HCT116 (cell line): ENCODE measurements at regions not wholly inside any gene's neighbourhood (a gene's known extent, or its start where the extent isn't known, plus 50 kb on each side); places are given as distances from the start of the nearest gene placed in this dataset.

Experiments
- ATAC-seq: fragments of 200-7000 bp; cut with Tn5 transposase; 2 replicates; pipeline ENCODE4 v1.9.1; 2020; ENCODE audit warnings: mild to moderate bottlenecking, moderate library complexity
- BruUV-seq: library from RNA; stranded (reverse); fragments of 400-500 nt; replicated peaks from 2 replicates; lab custom pipeline; 2021; lab: Mats Ljungman, UMichigan
- CTCF ChIA-PET: fragments of 300-600 bp; sonication (Branson Sonifier 250); formaldehyde crosslinking; loops from one replicate; lab custom pipeline; 2021; ENCODE audit warnings: antibody characterized with exemption; lab: Charles Lee
- POLR2A ChIA-PET: fragments of 300-600, 350-600 bp; sonication (Branson Sonifier 250); formaldehyde crosslinking; loops from one replicate; lab custom pipeline; 2021; ENCODE audit warnings: antibody characterized with exemption; lab: Charles Lee
- RAD21 ChIA-PET, 2 experiments: fragments of 300-600 bp; sonication (Branson Sonifier 250); formaldehyde crosslinking; loops; one replicate each; lab custom pipeline; 2023; ENCODE audit warnings: low total read pairs in 2 of 2; ENCODE audit not compliant: uncharacterized antibody in 2 of 2, unreplicated experiment in 2 of 2, low non-redundant PET in 1 of 2; lab: Charles Lee
- DNase-seq: peaks from one replicate; pipeline ENCODE4 v3.0.0-alpha.2; 2010; ENCODE audit warnings: low read depth, low spot score
- H2AFZ ChIP-seq: fragments of 200-600 bp; shearing (Covaris generic), sonication (generic); 2 replicates; pipeline ENCODE4 v1.6.1; 2017; ENCODE audit warnings: low read depth, mixed run types, mixed read lengths, antibody characterized with exemption, low read length; ENCODE audit not compliant: poor library complexity, severe bottlenecking
- H3K27ac ChIP-seq: 2 replicates; pipeline ENCODE4 v1.5.1; 2012; ENCODE audit warnings: low read depth, low read length
- H3K27me3 ChIP-seq: fragments of 200-600 bp; sonication (generic); 2 replicates; pipeline ENCODE4 v1.6.1; 2016; ENCODE audit warnings: mixed run types, low read length, mixed read lengths; ENCODE audit not compliant: insufficient read depth
- H3K36me3 ChIP-seq, 2 experiments: fragments of 200-500 bp in 1 of 2; fragments of 200-600 bp in 1 of 2; sonication (Bioruptor generic) in 1 of 2; sonication (generic) in 1 of 2; 2 replicates each; pipeline versions ENCODE4 v1.5.1 to v1.6.1; 2014 to 2016; ENCODE audit warnings: low read length in 2 of 2, inconsistent platforms in 1 of 2, mixed read lengths in 1 of 2, mixed run types in 1 of 2; ENCODE audit not compliant: insufficient read depth in 2 of 2, control insufficient read depth in 1 of 2
- H3K4me1 ChIP-seq, 2 experiments: fragments of 200-600 bp in 1 of 2; sonication (generic) in 1 of 2; 2 replicates each; pipeline versions ENCODE4 v1.5.1 to v1.6.1; 2012 to 2017; ENCODE audit warnings: low read length in 2 of 2, inconsistent platforms in 1 of 2, mild to moderate bottlenecking in 1 of 2, mixed read lengths in 1 of 2, mixed run types in 1 of 2, moderate library complexity in 1 of 2; ENCODE audit not compliant: insufficient read depth in 2 of 2, control insufficient read depth in 1 of 2
- H3K4me2 ChIP-seq: fragments of 200-600 bp; sonication (generic); 2 replicates; pipeline ENCODE4 v1.6.1; 2017; ENCODE audit warnings: mixed run types, low read length, mixed read lengths
- H3K4me3 ChIP-seq, 2 experiments: fragments of 200-600 bp in 1 of 2; sonication (generic) in 1 of 2; replicated peaks in 1 of 2; 2 replicates each; pipeline ENCODE4 v1.5.1; 2011 to 2016; ENCODE audit warnings: low read length in 2 of 2, control low read depth in 1 of 2, low read depth in 1 of 2, mild to moderate bottlenecking in 1 of 2, mixed read lengths in 1 of 2, mixed run types in 1 of 2
- H3K79me2 ChIP-seq: fragments of 200-600 bp; sonication (generic); 2 replicates; pipeline ENCODE4 v1.6.1; 2017; ENCODE audit warnings: mild to moderate bottlenecking, mixed run types, low read length, moderate library complexity, mixed read lengths; ENCODE audit not compliant: insufficient read depth
- H3K9ac ChIP-seq: fragments of 200-600 bp; sonication (generic); 2 replicates; pipeline ENCODE4 v1.6.1; 2016; ENCODE audit warnings: low read length, mixed read lengths
- H3K9me2 ChIP-seq: fragments of 200-600 bp; sonication (generic), shearing (Covaris generic); 2 replicates; pipeline ENCODE4 v1.6.1; 2017; ENCODE audit warnings: mixed run types, mild to moderate bottlenecking, moderate library complexity; ENCODE audit not compliant: insufficient read depth
- H3K9me3 ChIP-seq, 2 experiments: fragments of 200-500 bp in 1 of 2; fragments of 200-600 bp in 1 of 2; sonication (Bioruptor generic) in 1 of 2; sonication (generic) in 1 of 2; 2 replicates each; pipeline ENCODE4 v1.6.1; 2014 to 2017; ENCODE audit warnings: low read length in 2 of 2, mixed read lengths in 2 of 2, inconsistent platforms in 1 of 2, low read depth in 1 of 2, mild to moderate bottlenecking in 1 of 2, mixed run types in 1 of 2, moderate library complexity in 1 of 2; ENCODE audit not compliant: control insufficient read depth in 1 of 2, insufficient read depth in 1 of 2
- H4K20me1 ChIP-seq: fragments of 200-600 bp; sonication (generic), shearing (Covaris generic); 2 replicates; pipeline ENCODE4 v1.6.1; 2017; ENCODE audit warnings: mixed run types, mild to moderate bottlenecking, moderate library complexity; ENCODE audit not compliant: insufficient read depth
- CBX3 ChIP-seq: IDR thresholded peaks from 2 replicates; pipeline ENCODE4 v1.6.1; 2012; ENCODE audit warnings: low read depth
- ELF1 ChIP-seq: IDR thresholded peaks from 2 replicates; pipeline ENCODE4 v1.6.1; 2012; ENCODE audit warnings: low read depth, borderline replicate concordance
- EZH2 ChIP-seq: fragments of 200-600 bp; sonication (generic); IDR thresholded peaks from 2 replicates; pipeline ENCODE4 v1.6.1; 2017; ENCODE audit warnings: antibody characterized with exemption, mixed run types
- EZH2phosphoT487 ChIP-seq: fragments of 200-600 bp; IDR thresholded peaks from 2 replicates; pipeline ENCODE4 v1.6.1; 2018; ENCODE audit warnings: antibody characterized with exemption, borderline replicate concordance
- FOSL1 ChIP-seq: IDR thresholded peaks from 2 replicates; pipeline ENCODE4 v1.6.1; 2012; ENCODE audit warnings: low read depth
- JUND ChIP-seq: IDR thresholded peaks from 2 replicates; pipeline ENCODE4 v1.6.1; 2012
- POLR2A ChIP-seq: IDR thresholded peaks from 2 replicates; pipeline ENCODE4 v1.7.0; 2011; ENCODE audit warnings: borderline replicate concordance; ENCODE audit not compliant: insufficient read depth, insufficient read length; ENCODE audit errors: extremely low read depth
- POLR2AphosphoS5 ChIP-seq: IDR thresholded peaks from 2 replicates; pipeline ENCODE4 v1.6.1; 2011; ENCODE audit warnings: mild to moderate bottlenecking, low read depth, low read length, moderate library complexity
- RAD21 ChIP-seq: IDR thresholded peaks from 2 replicates; pipeline ENCODE4 v1.6.1; 2012; ENCODE audit warnings: low read depth, mild to moderate bottlenecking
- SIN3A ChIP-seq: IDR thresholded peaks from 2 replicates; pipeline ENCODE4 v1.6.1; 2012; ENCODE audit warnings: low read depth
- SP1 ChIP-seq: IDR thresholded peaks from 2 replicates; pipeline ENCODE4 v1.6.1; 2012; ENCODE audit warnings: low read depth
- SRF ChIP-seq: IDR thresholded peaks from 2 replicates; pipeline ENCODE4 v1.6.1; 2012; ENCODE audit warnings: low read depth
- TCF7L2 ChIP-seq: IDR thresholded peaks from 2 replicates; pipeline ENCODE4 v1.7.0; 2011; ENCODE audit warnings: borderline replicate concordance, inconsistent platforms; ENCODE audit not compliant: insufficient read depth, insufficient read length; ENCODE audit errors: extremely low read depth
- YY1 ChIP-seq: IDR thresholded peaks from 2 replicates; pipeline ENCODE4 v1.6.1; 2011; ENCODE audit warnings: low read length, low read depth, moderate library complexity, mild to moderate bottlenecking; ENCODE audit not compliant: insufficient replicate concordance; ENCODE audit errors: extremely low read depth
- ZFX ChIP-seq: fragments of 450-650 bp; IDR thresholded peaks from 2 replicates; pipeline ENCODE4 v1.6.1; 2017
- ZNF274 ChIP-seq: fragments of 200-500 bp; sonication (Bioruptor generic); IDR thresholded peaks from 2 replicates; pipeline ENCODE4 v1.6.1; 2014; ENCODE audit warnings: mild to moderate bottlenecking, low read depth, low read length, inconsistent platforms
- intact Hi-C: fragments of 100-400 bp; cut with micrococcal nuclease; formaldehyde crosslinking; loops from 2 replicates; pipeline ENCODE4 v1.10.0; 2022
- TF ChIP-seq, protein P1 (sequence below): IDR thresholded peaks from 2 replicates; pipeline ENCODE4 v1.6.1; 2011; ENCODE audit warnings: mild to moderate bottlenecking, low read length, moderate library complexity; ENCODE audit not compliant: insufficient replicate concordance; ENCODE audit errors: extremely low read depth
- TF ChIP-seq, protein P2 (sequence below): IDR thresholded peaks from 2 replicates; pipeline ENCODE4 v1.6.1; 2012
- TF ChIP-seq, protein P3 (sequence below): IDR thresholded peaks from 2 replicates; pipeline ENCODE4 v1.6.1; 2012; ENCODE audit warnings: low read depth
- TF ChIP-seq, protein P4 (sequence below): IDR thresholded peaks from 2 replicates; pipeline ENCODE4 v1.6.1; 2012

DNA sequence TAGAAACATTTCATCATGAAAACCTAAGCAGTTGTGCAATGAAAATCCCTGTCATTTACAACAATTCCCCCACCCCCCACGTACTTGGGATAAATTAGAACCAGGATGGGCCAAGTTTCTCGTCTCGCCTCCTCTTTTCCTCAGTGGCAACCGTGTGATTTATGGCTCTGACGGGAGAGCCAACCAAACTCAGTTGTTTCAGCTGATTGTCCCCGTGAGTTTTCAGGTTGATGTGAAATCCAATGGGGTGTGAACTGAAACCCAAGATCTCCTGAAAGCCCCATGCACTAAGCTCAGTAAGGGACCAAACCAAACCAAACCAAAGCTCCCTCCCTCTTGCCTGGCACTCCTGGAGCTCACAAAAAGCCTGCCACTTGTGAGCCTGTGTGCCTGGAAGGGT is 138.7 kb upstream of the SLC24A2 start:
- H3K36me3 ChIP-seq = no peaks in the 10 kb centered on the region
- no peaks in the 10 kb centered on the region for H3K79me2 ChIP-seq
- no peaks in the 10 kb centered on the region for H4K20me1 ChIP-seq
- DNase-seq = no peak
- H3K27me3 ChIP-seq = peaks cover 20% of the 10 kb centered on the region
- no peak overlapping the region for H3K4me3 ChIP-seq
- CTCF ChIA-PET = interaction anchor here (1.3 kb wide), 1 partner anchor 1183 kb away, joined by 4 read pairs; no protein-coding TSS in a partner anchor
- no peak overlapping the region for H3K9ac ChIP-seq
- no peaks in the 10 kb centered on the region for H3K9me3 ChIP-seq
- intact Hi-C loops = loop anchor here (2.0 to 5.0 kb wide), 3 partner anchors 455 to 1015 kb away; no protein-coding TSS in a partner anchor
- no peak overlapping the region for H2AFZ ChIP-seq
- peaks cover 0 to 4% of the 10 kb centered on the region in 2 experiments; a peak in 1 of 4 replicates for H3K4me1 ChIP-seq
- TF ChIP-seq TCF7L2 (no peak), EZH2phosphoT487 (no peak), CBX3 (no peak), EZH2 (no peak), ELF1 (no peak), YY1 (no peak), FOSL1 (no peak), ZNF274 (no peak), POLR2A (no peak), SP1 (no peak), JUND (no peak), RAD21 (no peak), ZFX (no peak), POLR2AphosphoS5 (no peak), SIN3A (no peak), SRF (no peak)
- TF ChIP-seq, protein P1, sequence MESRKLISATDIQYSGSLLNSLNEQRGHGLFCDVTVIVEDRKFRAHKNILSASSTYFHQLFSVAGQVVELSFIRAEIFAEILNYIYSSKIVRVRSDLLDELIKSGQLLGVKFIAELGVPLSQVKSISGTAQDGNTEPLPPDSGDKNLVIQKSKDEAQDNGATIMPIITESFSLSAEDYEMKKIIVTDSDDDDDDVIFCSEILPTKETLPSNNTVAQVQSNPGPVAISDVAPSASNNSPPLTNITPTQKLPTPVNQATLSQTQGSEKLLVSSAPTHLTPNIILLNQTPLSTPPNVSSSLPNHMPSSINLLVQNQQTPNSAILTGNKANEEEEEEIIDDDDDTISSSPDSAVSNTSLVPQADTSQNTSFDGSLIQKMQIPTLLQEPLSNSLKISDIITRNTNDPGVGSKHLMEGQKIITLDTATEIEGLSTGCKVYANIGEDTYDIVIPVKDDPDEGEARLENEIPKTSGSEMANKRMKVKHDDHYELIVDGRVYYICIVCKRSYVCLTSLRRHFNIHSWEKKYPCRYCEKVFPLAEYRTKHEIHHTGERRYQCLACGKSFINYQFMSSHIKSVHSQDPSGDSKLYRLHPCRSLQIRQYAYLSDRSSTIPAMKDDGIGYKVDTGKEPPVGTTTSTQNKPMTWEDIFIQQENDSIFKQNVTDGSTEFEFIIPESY = no peak
- TF ChIP-seq, protein P2, sequence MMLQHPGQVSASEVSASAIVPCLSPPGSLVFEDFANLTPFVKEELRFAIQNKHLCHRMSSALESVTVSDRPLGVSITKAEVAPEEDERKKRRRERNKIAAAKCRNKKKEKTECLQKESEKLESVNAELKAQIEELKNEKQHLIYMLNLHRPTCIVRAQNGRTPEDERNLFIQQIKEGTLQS = no peak
- TF ChIP-seq, protein P3, sequence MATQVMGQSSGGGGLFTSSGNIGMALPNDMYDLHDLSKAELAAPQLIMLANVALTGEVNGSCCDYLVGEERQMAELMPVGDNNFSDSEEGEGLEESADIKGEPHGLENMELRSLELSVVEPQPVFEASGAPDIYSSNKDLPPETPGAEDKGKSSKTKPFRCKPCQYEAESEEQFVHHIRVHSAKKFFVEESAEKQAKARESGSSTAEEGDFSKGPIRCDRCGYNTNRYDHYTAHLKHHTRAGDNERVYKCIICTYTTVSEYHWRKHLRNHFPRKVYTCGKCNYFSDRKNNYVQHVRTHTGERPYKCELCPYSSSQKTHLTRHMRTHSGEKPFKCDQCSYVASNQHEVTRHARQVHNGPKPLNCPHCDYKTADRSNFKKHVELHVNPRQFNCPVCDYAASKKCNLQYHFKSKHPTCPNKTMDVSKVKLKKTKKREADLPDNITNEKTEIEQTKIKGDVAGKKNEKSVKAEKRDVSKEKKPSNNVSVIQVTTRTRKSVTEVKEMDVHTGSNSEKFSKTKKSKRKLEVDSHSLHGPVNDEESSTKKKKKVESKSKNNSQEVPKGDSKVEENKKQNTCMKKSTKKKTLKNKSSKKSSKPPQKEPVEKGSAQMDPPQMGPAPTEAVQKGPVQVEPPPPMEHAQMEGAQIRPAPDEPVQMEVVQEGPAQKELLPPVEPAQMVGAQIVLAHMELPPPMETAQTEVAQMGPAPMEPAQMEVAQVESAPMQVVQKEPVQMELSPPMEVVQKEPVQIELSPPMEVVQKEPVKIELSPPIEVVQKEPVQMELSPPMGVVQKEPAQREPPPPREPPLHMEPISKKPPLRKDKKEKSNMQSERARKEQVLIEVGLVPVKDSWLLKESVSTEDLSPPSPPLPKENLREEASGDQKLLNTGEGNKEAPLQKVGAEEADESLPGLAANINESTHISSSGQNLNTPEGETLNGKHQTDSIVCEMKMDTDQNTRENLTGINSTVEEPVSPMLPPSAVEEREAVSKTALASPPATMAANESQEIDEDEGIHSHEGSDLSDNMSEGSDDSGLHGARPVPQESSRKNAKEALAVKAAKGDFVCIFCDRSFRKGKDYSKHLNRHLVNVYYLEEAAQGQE = no peak
- TF ChIP-seq, protein P4, sequence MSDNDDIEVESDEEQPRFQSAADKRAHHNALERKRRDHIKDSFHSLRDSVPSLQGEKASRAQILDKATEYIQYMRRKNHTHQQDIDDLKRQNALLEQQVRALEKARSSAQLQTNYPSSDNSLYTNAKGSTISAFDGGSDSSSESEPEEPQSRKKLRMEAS = no peak
- TF ChIP-seq, all 23 proteins: peak for 0
- H3K4me2 ChIP-seq = no peak overlapping the region
- H3K27ac ChIP-seq = no peak overlapping the region
- ATAC-seq = no peak
- POLR2A ChIA-PET = no interaction called here
- H3K9me2 ChIP-seq = no peaks in the 10 kb centered on the region
- no TSS peak for BruUV-seq
- RAD21 ChIA-PET = interaction anchor here in 1 of 2 experiments (1.3 kb wide), 1 partner anchor 1183 kb away, joined by 5 read pairs; no protein-coding TSS in a partner anchor
